ENCODE measurements at regions not wholly inside any gene's neighbourhood (a gene's known extent, or its start where the extent isn't known, plus 50 kb on each side); places are given as distances from the start of the nearest gene placed in this dataset.

DNA sequence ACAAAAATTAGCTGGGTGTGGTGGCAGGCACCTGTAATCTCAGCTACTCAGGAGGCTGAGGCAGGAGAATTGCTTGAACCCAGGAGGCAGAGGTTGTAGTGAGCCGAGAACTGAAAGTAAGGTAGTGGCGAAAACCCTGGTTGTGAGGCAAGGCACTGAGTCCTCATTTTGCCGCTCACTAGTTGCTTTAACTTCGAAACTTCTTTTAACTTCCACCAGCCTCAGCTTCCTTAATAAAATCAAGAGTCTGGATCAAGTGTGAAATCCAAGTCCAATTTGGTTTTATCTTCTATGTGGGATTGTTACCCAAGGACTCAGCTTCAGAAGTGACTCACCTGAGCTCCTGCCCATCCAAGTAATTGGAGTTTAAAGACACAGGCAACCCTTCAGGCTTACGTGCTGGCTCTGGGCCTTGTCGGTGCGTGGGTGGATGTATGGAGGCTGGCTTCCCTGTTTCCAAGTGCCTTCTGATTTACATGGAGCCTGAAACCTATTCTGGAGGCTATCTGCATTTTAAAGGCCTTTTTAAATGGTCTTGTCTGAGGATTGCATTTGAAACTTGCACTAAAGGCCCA, 374.2 kb upstream of the ID2 start:
- ATAC-seq (ENCODE audit: low read depth in 2 of 2) (no peak), DNase-seq (no peak)
- Mint-ChIP-seq H3K27me3 (no peaks in the 10 kb centered on the region), H3K36me3 (no peaks in the 10 kb centered on the region), H3K27ac (no peak overlapping the region), H3K4me1 (peaks cover 15 to 49% (median 40%) of the 10 kb centered on the region in 4 donors), H3K9me3 (peaks cover 0 to 1% (median 0%) of the 10 kb centered on the region in 7 donors), H3K4me3 (no peak overlapping the region)
- Histone ChIP-seq H3K4me1 (ENCODE audit: control insufficient read depth, insufficient read depth, low read length, poor library complexity, severe bottlenecking) (peaks cover 38% of the 10 kb centered on the region), H3K36me3 (ENCODE audit: control insufficient read depth, insufficient read depth, low read length) (no peaks in the 10 kb centered on the region), H3K27me3 (ENCODE audit: control insufficient read depth, insufficient read depth, low read length) (no peaks in the 10 kb centered on the region), H3K27ac (ENCODE audit: insufficient read depth, low read length, poor library complexity, severe bottlenecking) (no peak overlapping the region), H3K4me3 (ENCODE audit: low read depth, low read length) (no peak overlapping the region), H3K9me3 (ENCODE audit: control insufficient read depth in 2 of 2, low read length in 2 of 2) (no peaks in the 10 kb centered on the region)

DNA sequence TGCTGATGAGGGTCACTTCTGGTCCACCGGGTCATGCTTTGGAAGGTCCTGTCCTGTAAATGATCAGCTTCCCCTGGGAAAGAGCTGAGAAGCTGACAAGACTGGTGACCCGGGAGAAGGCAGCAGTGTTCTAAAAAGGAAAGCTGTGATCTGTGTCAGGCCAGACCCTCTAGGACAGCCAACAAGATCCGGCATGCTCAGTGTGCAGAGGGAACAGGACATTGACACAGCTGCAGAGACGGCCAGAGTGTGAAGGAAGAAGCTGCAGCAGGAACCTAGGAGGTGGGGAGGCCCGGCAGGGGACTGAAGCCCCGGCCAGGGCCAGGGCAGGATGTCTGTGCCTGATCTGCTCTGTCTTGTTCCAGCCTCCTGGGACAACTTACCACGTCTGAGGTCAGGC, 372.7 kb upstream of the ID2 start:
- Histone ChIP-seq H3K4me1 (ENCODE audit: control insufficient read depth, insufficient read depth, low read length, poor library complexity, severe bottlenecking) (peaks cover 34% of the 10 kb centered on the region), H3K4me3 (ENCODE audit: low read depth, low read length) (no peak overlapping the region), H3K27me3 (ENCODE audit: control insufficient read depth, insufficient read depth, low read length) (no peaks in the 10 kb centered on the region), H3K36me3 (ENCODE audit: control insufficient read depth, insufficient read depth, low read length) (no peaks in the 10 kb centered on the region), H3K27ac (ENCODE audit: insufficient read depth, low read length, poor library complexity, severe bottlenecking) (no peak overlapping the region), H3K9me3 (ENCODE audit: control insufficient read depth in 2 of 2, low read length in 2 of 2) (no peaks in the 10 kb centered on the region)
- no peaks in the 10 kb centered on the region for H3K27me3 Mint-ChIP-seq
- ATAC-seq (ENCODE audit: low read depth in 2 of 2) (no peak), DNase-seq (no peak)
- H3K27ac Mint-ChIP-seq = no peak overlapping the region
- H3K36me3 Mint-ChIP-seq = no peaks in the 10 kb centered on the region
- H3K4me1 Mint-ChIP-seq = peaks cover 21 to 49% (median 34%) of the 10 kb centered on the region in 4 donors
- H3K9me3 Mint-ChIP-seq = no peaks in the 10 kb centered on the region
- no peak overlapping the region for H3K4me3 Mint-ChIP-seq

DNA sequence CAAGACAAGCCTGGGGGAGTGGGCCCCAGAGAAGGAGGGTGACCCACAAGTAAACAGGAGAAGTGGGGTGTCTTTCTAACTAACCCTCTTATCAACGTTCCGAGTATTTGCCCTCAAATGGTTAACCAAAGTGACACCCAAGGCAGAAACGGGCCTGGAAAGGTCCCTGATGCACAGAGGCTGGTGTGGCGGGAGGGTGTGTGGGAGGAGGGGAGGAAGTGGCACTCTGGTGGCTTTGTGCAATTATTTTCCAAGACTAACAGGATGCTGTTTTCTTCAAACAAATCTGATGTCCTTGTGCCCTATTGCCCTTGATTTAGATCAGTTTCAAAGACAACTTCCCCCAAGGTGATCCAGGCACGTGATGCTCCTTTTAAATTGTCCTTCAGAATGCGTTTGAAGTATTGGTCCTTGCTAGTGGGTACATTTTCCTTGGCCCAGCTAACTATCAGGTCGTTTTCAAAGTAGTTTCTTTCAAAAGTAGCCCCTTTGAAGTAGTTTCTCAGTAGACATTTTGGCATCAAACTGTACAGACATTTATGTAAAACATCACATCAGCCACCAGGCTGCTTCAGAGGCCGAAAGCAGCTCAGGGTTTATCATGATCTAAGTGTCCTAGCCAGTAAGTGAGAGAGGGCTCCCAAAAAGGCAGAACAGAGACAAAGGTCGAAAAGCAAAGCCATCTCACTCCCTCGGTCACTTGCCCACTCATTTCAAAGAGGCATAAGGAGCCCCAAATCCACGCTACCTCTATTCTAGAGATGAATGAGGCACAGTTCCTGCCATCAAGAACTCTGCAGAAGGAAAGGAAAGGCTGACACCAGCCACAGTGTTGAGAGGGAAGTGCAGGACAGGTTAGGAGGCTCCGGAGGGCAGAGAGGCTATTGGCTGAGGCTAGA, 371.1 kb upstream of the ID2 start:
- peak overlapping the region in 1 of 4 donors; percentile 47 for H3K4me3 Mint-ChIP-seq

DNA sequence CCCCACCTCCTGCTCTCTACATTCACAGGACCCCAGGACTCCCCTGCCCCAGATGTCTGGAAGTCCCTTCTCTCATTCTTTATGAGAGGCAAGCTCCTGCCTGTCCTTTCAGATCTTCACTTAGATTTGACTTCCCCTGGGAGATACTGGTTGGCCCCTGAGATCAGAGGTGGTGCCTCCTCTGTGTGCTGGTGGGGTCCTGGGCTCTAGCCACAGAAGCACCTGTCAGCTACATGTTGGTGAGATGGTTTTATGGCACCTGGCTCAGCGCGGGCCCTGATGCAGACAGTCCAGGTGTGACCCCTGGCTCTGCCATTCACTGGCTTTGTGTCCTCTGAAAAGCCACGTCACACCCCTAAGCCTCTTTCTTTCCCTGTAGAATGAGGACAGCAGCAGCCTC, 369.6 kb upstream of the ID2 start:
- Histone ChIP-seq H3K36me3 (ENCODE audit: control insufficient read depth, insufficient read depth, low read length) (no peaks in the 10 kb centered on the region), H3K4me1 (ENCODE audit: control insufficient read depth, insufficient read depth, low read length, poor library complexity, severe bottlenecking) (peaks cover 32% of the 10 kb centered on the region), H3K27ac (ENCODE audit: insufficient read depth, low read length, poor library complexity, severe bottlenecking) (no peak overlapping the region), H3K27me3 (ENCODE audit: control insufficient read depth, insufficient read depth, low read length) (no peaks in the 10 kb centered on the region), H3K4me3 (ENCODE audit: low read depth, low read length) (no peak overlapping the region), H3K9me3 (ENCODE audit: control insufficient read depth in 2 of 2, low read length in 2 of 2) (no peaks in the 10 kb centered on the region)
- Mint-ChIP-seq H3K27ac (peak overlapping the region in 2 of 3 donors; percentile 49 to 80), H3K4me1 (peaks cover 19 to 34% (median 26%) of the 10 kb centered on the region in 4 donors), H3K9me3 (peaks cover 0 to 2% (median 0%) of the 10 kb centered on the region in 7 donors), H3K4me3 (peak overlapping the region in 1 of 4 donors; percentile 24), H3K36me3 (no peaks in the 10 kb centered on the region), H3K27me3 (no peaks in the 10 kb centered on the region)
- ATAC-seq (ENCODE audit: low read depth in 2 of 2) (no peak), DNase-seq (no peak)

More for the DNA sequence above, 371.1 kb upstream of the ID2 start:
- Histone ChIP-seq H3K27me3 (ENCODE audit: control insufficient read depth, insufficient read depth, low read length) (no peaks in the 10 kb centered on the region), H3K36me3 (ENCODE audit: control insufficient read depth, insufficient read depth, low read length) (no peaks in the 10 kb centered on the region), H3K4me3 (ENCODE audit: low read depth, low read length) (no peak overlapping the region), H3K9me3 (ENCODE audit: control insufficient read depth in 2 of 2, low read length in 2 of 2) (no peaks in the 10 kb centered on the region), H3K27ac (ENCODE audit: insufficient read depth, low read length, poor library complexity, severe bottlenecking) (no peak overlapping the region), H3K4me1 (ENCODE audit: control insufficient read depth, insufficient read depth, low read length, poor library complexity, severe bottlenecking) (peaks cover 32% of the 10 kb centered on the region)
- ATAC-seq (ENCODE audit: low read depth in 2 of 2) = no peak
- Mint-ChIP-seq H3K9me3 (no peaks in the 10 kb centered on the region), H3K27ac (peak overlapping the region in 2 of 3 donors; percentile 42 to 57), H3K27me3 (no peaks in the 10 kb centered on the region), H3K4me1 (peaks cover 19 to 40% (median 28%) of the 10 kb centered on the region in 4 donors), H3K36me3 (no peaks in the 10 kb centered on the region)
- peak in 1 of 3 donors; percentile 30 for DNase-seq

DNA sequence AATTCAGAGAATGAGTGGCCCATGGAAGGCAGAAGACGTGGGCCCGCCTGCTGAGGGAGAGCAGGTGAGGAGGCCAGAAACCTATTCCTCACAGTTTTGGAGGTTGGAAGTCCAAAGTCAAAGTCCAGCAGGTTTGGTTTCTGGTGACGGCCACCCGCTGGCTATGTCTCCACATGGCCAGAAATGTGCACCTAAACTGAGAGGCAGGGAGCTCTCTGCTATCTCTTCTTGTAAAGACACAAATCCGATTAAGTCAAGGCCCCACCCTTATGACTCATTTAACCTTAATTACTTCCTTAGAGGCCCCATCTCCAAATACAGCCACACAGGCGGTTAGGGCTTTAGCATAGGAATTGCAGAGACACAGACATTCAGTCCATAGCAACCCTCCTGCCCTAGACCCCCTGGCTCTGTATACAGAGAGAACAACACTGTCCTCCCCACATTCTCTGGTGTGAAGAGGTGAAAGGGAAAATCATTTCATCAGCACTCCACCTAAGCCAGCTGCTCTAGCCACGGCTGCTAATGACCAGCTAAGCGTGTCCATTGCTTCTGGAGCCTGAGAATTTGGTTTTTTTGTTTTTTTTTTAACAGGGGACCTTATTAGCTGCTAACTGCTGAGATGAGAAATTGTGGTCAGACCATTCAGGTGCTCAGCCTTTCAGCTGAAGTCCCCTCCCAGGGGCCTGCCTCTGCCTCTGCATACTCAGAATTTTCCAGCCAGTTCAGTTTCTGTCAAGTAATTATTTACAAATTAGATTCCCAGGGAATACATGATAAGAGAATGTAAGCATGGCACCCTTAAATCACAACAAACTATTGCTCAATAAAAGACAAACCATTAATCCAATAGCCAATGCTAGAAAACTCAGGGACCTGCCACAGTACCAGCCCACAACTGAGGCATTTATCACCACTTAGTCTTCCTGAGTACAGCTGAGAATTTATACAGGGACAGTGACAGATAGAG, 368.7 kb upstream of the ID2 start:
- peaks cover 32% of the 10 kb centered on the region for H3K4me1 ChIP-seq (ENCODE audit: control insufficient read depth, insufficient read depth, low read length, poor library complexity, severe bottlenecking)
- no peaks in the 10 kb centered on the region for H3K36me3 ChIP-seq (ENCODE audit: control insufficient read depth, insufficient read depth, low read length)
- no peaks in the 10 kb centered on the region for H3K9me3 ChIP-seq (ENCODE audit: control insufficient read depth in 2 of 2, low read length in 2 of 2)
- peak; percentile 36 to 67 for ATAC-seq (ENCODE audit: low read depth in 2 of 2)
- peak overlapping the region in 2 of 4 donors; percentile 21 to 38 for H3K4me3 Mint-ChIP-seq
- peaks cover 0 to 3% (median 0%) of the 10 kb centered on the region in 7 donors for H3K9me3 Mint-ChIP-seq
- peak in 1 of 3 donors; percentile 49 for DNase-seq
- no peaks in the 10 kb centered on the region for H3K36me3 Mint-ChIP-seq
- no peaks in the 10 kb centered on the region for H3K27me3 Mint-ChIP-seq
- H3K4me1 Mint-ChIP-seq = peaks cover 18 to 34% (median 25%) of the 10 kb centered on the region in 4 donors
- H3K4me3 ChIP-seq (ENCODE audit: low read depth, low read length) = peak overlapping the region; percentile 7
- H3K27ac Mint-ChIP-seq = peak overlapping the region; percentile 41 to 80 (median 49)
- H3K27me3 ChIP-seq (ENCODE audit: control insufficient read depth, insufficient read depth, low read length) = no peaks in the 10 kb centered on the region
- H3K27ac ChIP-seq (ENCODE audit: insufficient read depth, low read length, poor library complexity, severe bottlenecking) = no peak overlapping the region

DNA sequence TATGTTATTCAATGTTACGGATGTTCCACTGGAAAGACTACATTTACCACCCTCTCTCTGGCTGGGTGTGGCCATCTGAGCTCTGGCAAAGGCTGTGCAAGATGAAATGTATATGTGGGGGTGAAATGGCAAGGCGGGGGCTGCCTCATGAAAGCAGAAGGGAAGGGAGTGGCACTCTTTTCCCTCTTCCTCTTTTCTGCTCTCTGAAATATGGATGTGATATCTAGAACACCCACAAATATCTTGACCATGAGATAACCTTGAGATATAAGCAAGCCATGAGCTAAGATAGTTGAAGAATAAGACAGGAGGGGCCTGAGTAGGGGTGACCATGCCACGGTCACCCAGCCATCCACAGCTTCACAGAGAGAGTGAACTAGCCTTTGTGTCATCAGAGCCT, 367.8 kb upstream of the ID2 start:
- no peaks in the 10 kb centered on the region for H3K27me3 ChIP-seq (ENCODE audit: control insufficient read depth, insufficient read depth, low read length)
- no peak for DNase-seq
- H3K4me3 ChIP-seq (ENCODE audit: low read depth, low read length) = no peak overlapping the region
- no peak for ATAC-seq (ENCODE audit: low read depth in 2 of 2)
- H3K4me1 Mint-ChIP-seq = peaks cover 17 to 34% (median 25%) of the 10 kb centered on the region in 4 donors
- peaks cover 0 to 3% (median 0%) of the 10 kb centered on the region in 7 donors for H3K9me3 Mint-ChIP-seq
- peak overlapping the region in 1 of 4 donors; percentile 7 for H3K4me3 Mint-ChIP-seq
- H3K27me3 Mint-ChIP-seq = no peaks in the 10 kb centered on the region
- H3K36me3 ChIP-seq (ENCODE audit: control insufficient read depth, insufficient read depth, low read length) = no peaks in the 10 kb centered on the region
- H3K4me1 ChIP-seq (ENCODE audit: control insufficient read depth, insufficient read depth, low read length, poor library complexity, severe bottlenecking) = peaks cover 32% of the 10 kb centered on the region
- H3K27ac ChIP-seq (ENCODE audit: insufficient read depth, low read length, poor library complexity, severe bottlenecking) = no peak overlapping the region
- H3K27ac Mint-ChIP-seq = peak overlapping the region in 1 of 3 donors; percentile 80
- H3K9me3 ChIP-seq (ENCODE audit: control insufficient read depth in 2 of 2, low read length in 2 of 2) = no peaks in the 10 kb centered on the region
- no peaks in the 10 kb centered on the region for H3K36me3 Mint-ChIP-seq

DNA sequence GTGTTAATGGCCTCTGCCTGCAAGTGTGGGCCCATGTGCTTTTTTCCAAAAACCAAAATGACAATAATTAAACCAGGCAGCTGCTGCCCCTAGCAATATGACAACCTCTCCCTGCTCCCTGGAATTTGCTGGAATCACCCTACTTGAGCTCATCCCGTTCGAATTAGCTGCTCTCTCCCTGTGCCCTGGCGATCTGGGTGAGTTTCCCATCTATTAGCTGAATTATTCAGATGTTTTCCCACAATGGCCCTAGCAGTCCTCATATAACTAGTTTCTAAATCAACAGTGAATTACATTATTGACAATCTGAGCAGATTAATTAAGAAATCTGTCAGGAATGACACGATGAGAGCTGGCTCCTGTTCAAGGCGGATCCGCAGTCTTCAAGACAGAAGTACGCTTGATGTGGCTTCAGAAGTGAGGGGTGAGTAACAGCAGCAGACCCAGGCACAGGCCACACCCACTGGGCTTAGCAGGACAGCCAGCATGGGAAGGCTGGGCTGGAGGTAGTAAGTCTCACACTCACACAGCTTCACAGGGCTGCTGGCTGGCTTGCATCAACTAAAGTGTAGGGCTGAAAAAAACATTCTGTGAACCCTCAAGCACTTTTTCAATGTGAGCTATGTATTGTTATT, 366.2 kb upstream of the ID2 start:
- H3K27ac Mint-ChIP-seq = peak overlapping the region in 1 of 3 donors; percentile 42
- H3K9me3 ChIP-seq (ENCODE audit: control insufficient read depth in 2 of 2, low read length in 2 of 2) = no peaks in the 10 kb centered on the region
- H3K4me3 Mint-ChIP-seq = no peak overlapping the region
- H3K36me3 ChIP-seq (ENCODE audit: control insufficient read depth, insufficient read depth, low read length) = no peaks in the 10 kb centered on the region
- H3K27me3 Mint-ChIP-seq = no peaks in the 10 kb centered on the region
- H3K27me3 ChIP-seq (ENCODE audit: control insufficient read depth, insufficient read depth, low read length) = no peaks in the 10 kb centered on the region
- ATAC-seq (ENCODE audit: low read depth in 2 of 2) (peak in 1 of 2 donors; percentile 30), DNase-seq (no peak)
- H3K4me3 ChIP-seq (ENCODE audit: low read depth, low read length) = no peak overlapping the region
- H3K4me1 Mint-ChIP-seq = peaks cover 15 to 30% (median 22%) of the 10 kb centered on the region in 4 donors
- H3K27ac ChIP-seq (ENCODE audit: insufficient read depth, low read length, poor library complexity, severe bottlenecking) = no peak overlapping the region
- peaks cover 0 to 3% (median 0%) of the 10 kb centered on the region in 7 donors for H3K9me3 Mint-ChIP-seq
- no peaks in the 10 kb centered on the region for H3K36me3 Mint-ChIP-seq
- H3K4me1 ChIP-seq (ENCODE audit: control insufficient read depth, insufficient read depth, low read length, poor library complexity, severe bottlenecking) = peaks cover 26% of the 10 kb centered on the region
